Superior temporal gyrus (tissue), 1 donor: ENCODE measurements at regions not wholly inside any gene's neighbourhood (a gene's known extent, or its start where the extent isn't known, plus 50 kb on each side); places are given as distances from the start of the nearest gene placed in this dataset.

Experiments used
- DNase-seq: peaks from one replicate; pipeline ENCODE4 v3.0.0-alpha.2; 2016; ENCODE audit errors: extremely low spot score

GRCh38 chr1:14189381-14189780, 409.1 kb upstream of the KAZN start:
- DNase-seq = no peak

GRCh38 chr1:14190508-14190907, 408.0 kb upstream of the KAZN start:
- no peak for DNase-seq

GRCh38 chr1:14194511-14194910, 404.0 kb upstream of the KAZN start:
- no peak for DNase-seq

GRCh38 chr1:14205066-14205465, 393.4 kb upstream of the KAZN start:
- DNase-seq = no peak

- no peak for DNase-seq
These were observed 383.3 kb upstream of the KAZN start for GRCh38 chr1:14215151-14215550.

- DNase-seq = no peak
These were observed 381.1 kb upstream of the KAZN start for GRCh38 chr1:14217384-14217783.

GRCh38 chr1:14220324-14220723, 378.2 kb upstream of the KAZN start:
- DNase-seq = no peak

GRCh38 chr1:14220811-14221210, 377.7 kb upstream of the KAZN start:
- no peak for DNase-seq

- DNase-seq = no peak
These were observed 376.4 kb upstream of the KAZN start for GRCh38 chr1:14222086-14222485.

GRCh38 chr1:14228677-14229076, 369.8 kb upstream of the KAZN start:
- no peak for DNase-seq

- no peak for DNase-seq
These were observed 365.0 kb upstream of the KAZN start for GRCh38 chr1:14233510-14233909.

GRCh38 chr1:14236097-14236496, 362.4 kb upstream of the KAZN start:
- DNase-seq = no peak

GRCh38 chr1:14238472-14239307, 359.8 kb upstream of the KAZN start:
- DNase-seq = no peak

- DNase-seq = no peak
These were observed 358.2 kb upstream of the KAZN start for GRCh38 chr1:14240265-14240664.

GRCh38 chr1:14242123-14242522, 356.4 kb upstream of the KAZN start:
- DNase-seq = no peak

GRCh38 chr1:14242870-14243269, 355.6 kb upstream of the KAZN start:
- no peak for DNase-seq

GRCh38 chr1:14245954-14246353, 352.5 kb upstream of the KAZN start:
- no peak for DNase-seq

GRCh38 chr1:14246471-14246870, 352.0 kb upstream of the KAZN start:
- DNase-seq = no peak

- DNase-seq = no peak
These were observed 350.8 kb upstream of the KAZN start for GRCh38 chr1:14247666-14248065.

- no peak for DNase-seq
These were observed 346.6 kb upstream of the KAZN start for GRCh38 chr1:14251871-14252270.

GRCh38 chr1:14253676-14254075, 344.8 kb upstream of the KAZN start:
- DNase-seq = no peak

- DNase-seq = no peak
These were observed 344.2 kb upstream of the KAZN start for GRCh38 chr1:14254251-14254650.

- no peak for DNase-seq
These were observed 343.3 kb upstream of the KAZN start for GRCh38 chr1:14255233-14255632.

GRCh38 chr1:14255711-14256110, 342.8 kb upstream of the KAZN start:
- DNase-seq = no peak
